ENCODE measurements at regions not wholly inside any gene's neighbourhood (a gene's known extent, or its start where the extent isn't known, plus 50 kb on each side); places are given as distances from the start of the nearest gene placed in this dataset.
"Not testable (repeated sequence)": the region's sequence is repeated elsewhere in the genome, so short reads cannot be mapped to it uniquely, and the experiment has no call there.

GRCh38 chr5:117425163-117425562 lies 850.5 kb upstream of the SEMA6A start:
- no peak for DNase-seq

- DNase-seq: no peak
Observed at GRCh38 chr5:117424559-117424958, 849.9 kb upstream of the SEMA6A start.

GRCh38 chr5:117417501-117417900 lies 842.9 kb upstream of the SEMA6A start:
- DNase-seq: no peak

- DNase-seq: no peak
Observed at GRCh38 chr5:117414926-117415325, 840.3 kb upstream of the SEMA6A start.

GRCh38 chr5:117411701-117412100 lies 837.1 kb upstream of the SEMA6A start:
- no peak for DNase-seq

GRCh38 chr5:117405197-117405596 lies 830.6 kb upstream of the SEMA6A start:
- no peak for DNase-seq

GRCh38 chr5:117394506-117395157 lies 820.0 kb upstream of the SEMA6A start:
- no peak for DNase-seq

GRCh38 chr5:117393125-117393524 lies 818.5 kb upstream of the SEMA6A start:
- DNase-seq: no peak

GRCh38 chr5:117380316-117380715 lies 805.7 kb upstream of the SEMA6A start:
- DNase-seq: no peak

GRCh38 chr5:117379521-117379920 lies 804.9 kb upstream of the SEMA6A start:
- DNase-seq: no peak

GRCh38 chr5:117376748-117377147 lies 802.1 kb upstream of the SEMA6A start:
- DNase-seq: no peak

GRCh38 chr5:117359895-117360294 lies 785.3 kb upstream of the SEMA6A start:
- no peak for DNase-seq

GRCh38 chr5:117357886-117358285 lies 783.3 kb upstream of the SEMA6A start:
- no peak for DNase-seq

GRCh38 chr5:117347280-117347679 lies 772.7 kb upstream of the SEMA6A start:
- DNase-seq: no peak

- not testable (repeated sequence) for DNase-seq
Observed at GRCh38 chr5:117343726-117344125, 769.1 kb upstream of the SEMA6A start.

- no peak for DNase-seq
Observed at GRCh38 chr5:117337064-117337749, 762.6 kb upstream of the SEMA6A start.

- DNase-seq: no peak
Observed at GRCh38 chr5:117336208-117336607, 761.6 kb upstream of the SEMA6A start.

- DNase-seq: no peak
Observed at GRCh38 chr5:117333011-117333410, 758.4 kb upstream of the SEMA6A start.

- DNase-seq: no peak
Observed at GRCh38 chr5:117332341-117332740, 757.7 kb upstream of the SEMA6A start.

GRCh38 chr5:117327511-117327910 lies 752.9 kb upstream of the SEMA6A start:
- DNase-seq: no peak

- DNase-seq: no peak
Observed at GRCh38 chr5:117326997-117327396, 752.4 kb upstream of the SEMA6A start.

GRCh38 chr5:117318528-117318927 lies 743.9 kb upstream of the SEMA6A start:
- DNase-seq: no peak

GRCh38 chr5:117315170-117315569 lies 740.5 kb upstream of the SEMA6A start:
- DNase-seq: no peak

Measured in muscle of arm (tissue), 1 donor.